ENCODE measurements at regions not wholly inside any gene's neighbourhood (a gene's known extent, or its start where the extent isn't known, plus 50 kb on each side); places are given as distances from the start of the nearest gene placed in this dataset.

- Histone ChIP-seq H3K4me1 (no peaks in the 10 kb centered on the region), H3K27me3 (no peaks in the 10 kb centered on the region), H3K27ac (no peak overlapping the region), H3K9me3 (no peaks in the 10 kb centered on the region), H3K36me3 (no peaks in the 10 kb centered on the region), H3K4me3 (replicated peaks in 1 of 3) (no peak overlapping the region)
- 91 to 93% methylated on average over 9 of the region's 9 CpGs for WGBS, 2 donors
- intact Hi-C loops (cut with DNase I) = no loop called here
- no peak for TF ChIP-seq POLR2A (IDR thresholded peaks at IDR 0.05)
- DNase-seq = no peak
Observed at GRCh38 chr5:3518576-3518975, 77.1 kb upstream of the IRX1 start.

- no peak for DNase-seq
- H3K27ac ChIP-seq = no peak overlapping the region
- intact Hi-C loops (cut with DNase I) = no loop called here
- no peaks in the 10 kb centered on the region for H3K27me3 ChIP-seq
- no peaks in the 10 kb centered on the region for H3K4me1 ChIP-seq
- H3K4me3 ChIP-seq (replicated peaks in 1 of 3) = no peak overlapping the region
- 80 to 93% methylated on average over 11 of the region's 11 CpGs for WGBS, 2 donors
- no peaks in the 10 kb centered on the region for H3K9me3 ChIP-seq
- TF ChIP-seq POLR2A (IDR thresholded peaks at IDR 0.05) = no peak
- no peak for TF ChIP-seq CTCF (IDR thresholded peaks at IDR 0.05)
- no peaks in the 10 kb centered on the region for H3K36me3 ChIP-seq
Observed at GRCh38 chr5:3518051-3518450, 77.6 kb upstream of the IRX1 start.

GRCh38 chr5:3517348-3517747 lies 78.3 kb upstream of the IRX1 start:
- H3K27ac ChIP-seq = no peak overlapping the region
- H3K4me1 ChIP-seq = no peaks in the 10 kb centered on the region
- H3K36me3 ChIP-seq = no peaks in the 10 kb centered on the region
- 27 to 34% methylated on average over 9 of the region's 9 CpGs for WGBS, 2 donors
- H3K9me3 ChIP-seq = no peaks in the 10 kb centered on the region
- peak in 1 of 2 donors; percentile 22 for DNase-seq
- no peak overlapping the region for H3K4me3 ChIP-seq (replicated peaks in 1 of 3)
- intact Hi-C loops (cut with DNase I) = no loop called here
- TF ChIP-seq POLR2A (IDR thresholded peaks at IDR 0.05) (no peak), CTCF (IDR thresholded peaks at IDR 0.05) (no peak)
- H3K27me3 ChIP-seq = no peaks in the 10 kb centered on the region

GRCh38 chr5:3512361-3513095 lies 83.1 kb upstream of the IRX1 start:
- no peak overlapping the region for H3K27ac ChIP-seq
- H3K9me3 ChIP-seq = no peaks in the 10 kb centered on the region
- H3K36me3 ChIP-seq = no peaks in the 10 kb centered on the region
- intact Hi-C loops (cut with DNase I) = no loop called here
- TF ChIP-seq POLR2A (IDR thresholded peaks at IDR 0.05) = no peak
- TF ChIP-seq CTCF (IDR thresholded peaks at IDR 0.05) = no peak
- no peaks in the 10 kb centered on the region for H3K27me3 ChIP-seq
- no peaks in the 10 kb centered on the region for H3K4me1 ChIP-seq
- H3K4me3 ChIP-seq (replicated peaks in 1 of 3) = no peak overlapping the region
- 81 to 87% methylated on average over 13 of the region's 13 CpGs for WGBS, 2 donors
- no peak for DNase-seq

GRCh38 chr5:3511934-3512333 lies 83.7 kb upstream of the IRX1 start:
- Histone ChIP-seq H3K36me3 (no peaks in the 10 kb centered on the region), H3K9me3 (no peaks in the 10 kb centered on the region), H3K4me1 (no peaks in the 10 kb centered on the region), H3K27me3 (no peaks in the 10 kb centered on the region), H3K4me3 (replicated peaks in 1 of 3) (no peak overlapping the region), H3K27ac (no peak overlapping the region)
- no peak for DNase-seq
- WGBS, 2 donors = 20 to 26% methylated on average over 7 of the region's 7 CpGs
- intact Hi-C loops (cut with DNase I) = no loop called here
- TF ChIP-seq CTCF (IDR thresholded peaks at IDR 0.05) (no peak), POLR2A (IDR thresholded peaks at IDR 0.05) (no peak)

Data from thyroid gland (tissue), 4 donors.